ENCODE measurements at regions not wholly inside any gene's neighbourhood (a gene's known extent, or its start where the extent isn't known, plus 50 kb on each side); places are given as distances from the start of the nearest gene placed in this dataset.

DNA sequence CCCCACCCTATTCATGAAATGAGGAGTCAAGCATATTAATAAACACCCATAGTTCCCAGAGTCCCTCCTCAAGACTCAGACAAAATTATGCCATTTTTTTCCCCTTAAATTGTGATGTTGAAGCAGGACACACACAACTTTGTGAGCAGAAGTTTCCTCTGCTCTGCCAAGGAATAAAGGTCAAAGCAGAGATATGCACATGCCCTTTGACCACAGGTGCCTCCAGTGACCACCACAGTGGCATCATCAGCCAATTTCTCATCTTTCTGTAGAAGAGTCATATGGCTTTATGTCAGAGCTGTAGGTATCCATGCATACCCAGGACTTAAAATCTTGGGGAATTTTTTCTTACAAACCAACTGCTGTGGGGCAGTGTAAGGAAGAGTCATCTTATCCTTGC is 304.4 kb upstream of the GADL1 start:
- no peak for TF ChIP-seq CTCF (IDR thresholded peaks at IDR 0.05)
- no peak for TF ChIP-seq POLR2A (IDR thresholded peaks at IDR 0.05)
